Hematopoietic multipotent progenitor cell treated with erythropoietin and hydrocortisone succinate and interleukin-3 and kit ligand, for 4 days (in vitro differentiated cells): ENCODE measurements at regions not wholly inside any gene's neighbourhood (a gene's known extent, or its start where the extent isn't known, plus 50 kb on each side); places are given as distances from the start of the nearest gene placed in this dataset.

ENCODE experiments used
- DNase-seq: peaks from one replicate; pipeline ENCODE4 v3.0.0-alpha.2; 2015

DNA sequence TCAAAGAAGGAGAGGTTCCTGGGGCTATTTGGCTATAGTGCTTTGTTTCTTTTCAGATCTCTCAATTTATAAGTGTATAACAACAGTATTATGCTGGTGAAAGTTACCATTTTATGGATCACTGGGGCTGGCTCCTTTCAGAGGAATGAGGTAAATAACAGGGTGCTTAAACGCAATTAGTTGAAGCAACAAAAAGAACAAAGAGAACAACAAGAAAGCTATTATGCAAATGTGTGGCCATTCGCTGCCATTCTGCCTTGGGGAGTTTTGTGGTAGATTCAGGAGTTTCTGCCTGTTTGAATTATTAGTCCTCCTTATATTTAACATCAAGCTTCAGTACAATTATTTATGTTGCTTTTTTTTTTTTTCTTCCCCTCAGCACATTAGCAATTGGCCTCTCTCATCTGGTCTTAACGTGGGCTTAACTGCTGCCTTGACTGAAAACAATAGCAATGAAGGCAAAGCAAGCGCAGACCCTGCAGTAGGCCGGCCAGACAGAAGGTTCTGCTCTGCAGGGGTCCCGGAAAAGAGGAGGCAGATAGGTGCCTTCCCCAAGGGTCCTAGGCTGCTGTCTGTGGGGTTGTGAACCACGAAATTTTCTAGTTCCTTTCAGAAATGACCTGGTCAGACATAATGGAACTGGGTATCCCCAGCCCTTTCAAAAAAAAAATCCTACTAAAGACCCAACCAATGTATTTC lies 339.9 kb upstream of the PODXL start:
- DNase-seq = no peak

DNA sequence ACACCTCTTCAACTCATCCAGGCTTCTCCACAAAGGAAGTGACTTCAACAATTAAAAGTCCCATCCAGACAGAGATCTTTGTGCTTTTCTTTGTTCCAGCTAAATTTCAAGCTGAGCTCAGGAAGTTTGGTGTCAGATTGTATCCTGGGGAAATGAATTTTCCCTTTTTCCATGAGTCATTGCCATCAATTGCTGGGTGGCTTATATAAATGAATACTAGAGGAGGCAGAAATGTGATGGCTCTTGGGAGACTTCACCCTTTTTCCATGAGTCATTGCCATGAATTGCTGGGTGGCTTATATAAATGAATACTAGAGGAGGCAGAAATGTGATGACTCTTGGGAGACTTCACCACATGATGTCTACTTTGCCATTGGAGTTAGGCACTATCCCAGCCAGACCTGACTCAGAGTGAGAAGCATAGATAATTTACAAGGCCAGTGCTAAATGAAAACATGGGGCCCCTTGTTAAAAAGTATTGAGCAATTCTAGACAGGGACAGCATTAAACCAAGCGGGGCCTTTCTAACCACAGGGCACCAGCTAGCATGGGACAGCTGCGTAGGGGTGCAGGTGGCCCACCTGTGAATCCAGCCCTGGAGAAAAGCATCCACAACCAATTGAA lies 339.2 kb upstream of the PODXL start:
- DNase-seq = no peak

DNA sequence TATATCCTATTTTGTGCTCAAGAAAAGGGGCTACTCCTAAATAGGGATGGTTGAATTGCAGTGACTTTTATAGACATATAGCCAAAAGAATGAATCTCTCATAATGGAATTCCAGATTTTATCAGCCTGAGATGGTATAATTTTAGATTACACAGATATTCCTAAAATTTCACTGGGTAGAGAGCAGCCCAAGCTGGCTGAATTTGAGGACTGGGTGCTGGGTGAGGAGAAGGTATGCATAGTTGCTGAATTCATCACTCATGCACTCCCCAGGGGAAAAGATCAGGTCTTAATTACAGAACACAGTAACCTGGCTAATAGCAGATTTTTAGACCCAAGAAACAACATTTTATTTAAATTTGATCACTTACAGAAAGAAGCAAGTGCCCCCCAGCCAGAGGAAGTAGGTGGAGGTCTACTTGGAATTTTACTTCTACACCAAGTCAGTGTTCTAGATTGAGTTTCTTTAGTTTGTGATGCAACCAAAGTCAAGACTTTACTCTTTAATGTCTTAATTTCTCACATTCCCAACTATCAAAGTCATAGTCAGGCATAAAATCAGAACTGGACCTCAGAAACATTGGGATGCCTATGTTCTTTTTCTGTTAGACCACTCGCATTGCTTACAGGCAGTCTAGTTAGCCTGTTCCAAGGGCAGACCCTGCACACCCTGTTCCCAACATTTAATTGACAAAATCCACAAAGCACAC lies 337.4 kb upstream of the PODXL start:
- no peak for DNase-seq

DNA sequence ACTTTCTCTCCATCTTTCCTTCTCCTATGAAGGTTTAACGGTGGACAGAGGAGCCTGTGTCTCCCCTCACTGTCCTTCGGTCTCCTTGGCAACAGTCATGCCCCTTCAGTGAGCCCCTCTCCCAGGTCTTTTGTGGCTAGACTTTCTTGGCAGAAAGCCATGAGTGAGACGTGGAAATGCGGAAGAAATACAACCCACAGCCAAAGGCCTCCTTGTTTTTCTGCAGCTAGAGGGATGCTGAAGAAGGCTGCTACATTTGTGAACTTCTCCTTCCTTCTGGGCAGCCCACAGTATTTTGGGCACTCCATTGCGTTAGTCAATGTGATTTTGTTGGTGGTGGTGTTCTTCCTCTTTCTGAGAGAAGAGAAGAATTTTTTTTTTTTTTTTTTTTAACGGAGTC lies 333.7 kb upstream of the PODXL start:
- DNase-seq = peak; percentile 63

DNA sequence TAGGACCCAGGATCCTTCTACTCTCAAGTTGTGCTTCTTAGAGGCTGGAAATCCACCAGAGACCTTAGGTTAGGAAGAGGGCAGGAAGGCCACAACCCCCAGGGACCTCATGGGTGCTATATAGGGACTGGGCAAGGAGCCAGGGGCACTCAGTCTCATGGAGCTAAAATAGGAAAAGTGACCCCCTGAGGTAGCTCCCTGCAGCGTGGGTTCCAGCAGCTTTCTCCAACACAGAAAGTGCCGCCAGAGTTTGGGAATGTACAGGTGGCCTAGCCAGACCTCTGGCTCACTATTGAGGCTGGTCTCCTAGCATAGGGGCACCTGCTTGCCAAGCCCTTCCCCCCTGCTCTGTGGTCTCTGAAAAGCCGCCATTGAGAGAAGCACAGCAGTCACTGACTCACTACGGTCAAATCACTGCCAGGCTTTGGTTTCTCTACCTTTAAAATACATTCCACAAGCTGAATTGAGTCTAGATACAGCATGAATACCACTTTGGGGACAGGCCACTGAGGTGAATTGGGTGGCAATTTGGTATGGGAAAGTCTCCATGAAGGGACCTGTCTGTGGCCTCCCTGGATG lies 333.2 kb upstream of the PODXL start:
- DNase-seq = no peak

DNA sequence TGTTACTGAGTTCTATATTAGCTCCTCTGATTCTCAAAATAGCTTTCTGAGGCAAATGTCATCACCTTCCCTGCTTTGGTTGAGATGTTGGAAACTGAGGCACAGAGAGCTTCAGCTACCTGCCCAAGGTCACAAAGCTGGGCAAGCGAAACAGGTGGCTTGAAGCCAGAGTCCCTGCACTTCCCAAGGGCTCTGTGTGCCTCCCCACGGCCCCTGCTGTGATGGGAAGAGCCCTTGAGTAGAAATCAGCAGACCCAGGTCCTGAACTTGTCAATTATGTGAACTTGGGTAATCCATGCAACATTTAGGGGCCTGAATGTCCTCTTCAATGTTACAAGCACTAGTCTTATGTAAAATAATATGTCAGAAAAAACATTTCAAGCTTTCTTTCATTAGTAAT lies 327.3 kb upstream of the PODXL start:
- DNase-seq = no peak

DNA sequence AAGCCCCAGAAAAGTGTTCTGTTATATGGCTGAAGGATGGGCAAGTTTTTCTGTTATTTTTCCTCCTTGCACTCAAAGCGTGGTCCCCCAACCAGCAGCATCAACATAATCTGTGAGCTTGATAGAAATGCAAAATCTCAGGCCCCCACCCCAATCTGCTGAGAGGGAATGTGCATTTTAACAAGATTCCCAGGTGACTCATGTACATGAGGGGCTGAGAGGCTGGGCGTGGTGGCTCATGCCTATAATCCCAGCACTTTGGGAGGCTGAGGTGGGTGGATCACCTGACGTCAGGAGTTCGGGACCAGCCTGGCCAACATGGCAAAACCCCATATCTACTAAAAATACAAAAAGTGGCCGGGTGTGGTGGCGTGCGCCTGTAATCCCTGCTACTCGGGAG lies 326.8 kb upstream of the PODXL start:
- no peak for DNase-seq

DNA sequence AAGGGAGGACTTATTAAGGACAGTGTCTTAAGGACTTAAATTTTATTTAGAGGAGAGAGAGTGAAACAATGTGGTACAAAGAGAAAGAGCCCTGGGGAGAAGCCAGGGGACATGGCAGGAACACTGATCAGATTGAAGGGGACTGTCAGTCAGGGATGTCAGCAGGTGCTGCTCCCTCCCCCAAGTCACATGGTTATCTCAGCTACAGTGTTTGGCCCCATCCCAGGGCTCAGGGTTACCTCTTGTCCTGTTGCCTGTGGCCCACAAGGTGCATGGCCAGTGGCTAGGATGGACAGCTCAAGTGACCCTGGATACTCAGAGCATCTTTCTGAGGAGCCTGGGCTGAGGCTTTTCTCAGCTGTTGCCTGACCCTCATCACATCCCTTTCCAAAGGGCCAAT lies 325.9 kb upstream of the PODXL start:
- no peak for DNase-seq

DNA sequence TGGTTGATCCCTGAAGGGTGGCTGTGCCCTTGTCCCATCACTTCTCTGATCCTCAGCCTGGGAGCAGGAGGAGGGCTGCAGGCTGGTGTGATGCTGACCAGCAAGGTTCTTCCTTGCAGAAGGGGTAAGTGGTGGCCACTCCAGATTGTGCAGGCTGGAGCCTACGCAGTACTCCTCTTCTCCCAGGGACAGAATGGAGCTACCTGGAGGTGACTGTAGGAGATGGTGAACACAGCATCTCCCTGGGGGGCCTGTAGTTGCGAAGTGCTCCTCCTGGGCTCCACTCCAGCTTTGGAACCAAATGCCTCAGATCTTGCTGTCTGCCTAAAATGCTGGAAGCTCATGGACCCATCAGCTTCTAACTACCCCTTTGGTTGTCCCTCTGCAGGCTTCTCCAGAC lies 323.6 kb upstream of the PODXL start:
- DNase-seq = no peak

DNA sequence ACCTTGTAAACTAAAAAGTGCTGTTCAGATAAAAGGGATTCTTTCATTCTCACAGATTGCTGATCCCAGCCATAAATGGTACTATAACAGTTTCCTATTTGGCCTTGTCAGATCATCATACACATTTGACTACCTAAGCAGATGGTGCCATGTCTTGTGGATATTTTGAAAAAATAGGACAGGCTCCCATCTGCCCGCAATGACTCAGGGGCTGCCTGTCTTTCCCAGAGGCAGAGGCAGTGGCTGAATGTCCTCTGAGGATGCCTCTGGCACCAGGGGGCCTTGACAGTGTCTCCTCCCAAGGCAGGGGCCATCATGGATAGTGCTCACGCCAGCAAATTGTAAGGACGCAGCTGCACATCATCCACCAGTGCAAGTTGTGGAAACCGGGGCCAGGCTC lies 323.0 kb upstream of the PODXL start:
- DNase-seq = no peak

DNA sequence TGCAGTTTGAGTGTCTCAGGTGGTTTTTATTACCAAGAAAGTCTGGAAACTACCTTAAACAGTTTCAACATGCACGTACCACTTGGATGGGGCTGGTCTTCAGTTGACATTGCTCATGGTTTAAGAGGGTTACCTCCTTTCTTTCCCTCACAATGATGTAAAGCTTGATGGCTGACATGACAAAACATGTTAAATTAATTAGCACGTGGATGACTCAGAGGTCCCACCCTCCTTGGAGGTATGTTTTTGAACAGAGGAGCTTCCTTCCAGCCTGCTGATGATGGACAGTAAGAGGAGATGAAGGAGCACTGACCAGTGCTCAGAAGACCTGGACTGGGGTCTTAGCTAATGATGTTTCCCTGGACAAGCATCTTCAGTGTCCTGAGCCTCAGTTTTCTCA lies 322.3 kb upstream of the PODXL start:
- no peak for DNase-seq

DNA sequence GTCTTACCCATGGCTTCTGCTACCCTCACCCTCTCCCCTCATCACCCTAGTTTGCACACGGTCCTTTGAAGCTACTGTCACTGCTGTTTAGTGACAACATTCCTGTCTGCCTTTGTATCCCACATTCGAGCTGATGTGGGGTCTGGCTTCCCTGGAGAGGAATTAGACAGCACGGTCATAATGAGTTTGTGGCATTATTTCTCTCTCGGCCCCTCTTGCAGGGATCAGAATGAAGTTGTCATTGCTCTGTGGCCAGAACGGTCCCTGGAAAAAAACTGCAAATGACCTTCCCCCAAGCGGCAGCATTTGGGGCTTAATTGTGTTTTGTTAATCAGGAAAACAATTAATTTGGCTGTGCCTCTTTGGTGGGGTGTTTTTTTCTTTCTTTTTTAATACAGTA lies 317.2 kb upstream of the PODXL start:
- DNase-seq = no peak

DNA sequence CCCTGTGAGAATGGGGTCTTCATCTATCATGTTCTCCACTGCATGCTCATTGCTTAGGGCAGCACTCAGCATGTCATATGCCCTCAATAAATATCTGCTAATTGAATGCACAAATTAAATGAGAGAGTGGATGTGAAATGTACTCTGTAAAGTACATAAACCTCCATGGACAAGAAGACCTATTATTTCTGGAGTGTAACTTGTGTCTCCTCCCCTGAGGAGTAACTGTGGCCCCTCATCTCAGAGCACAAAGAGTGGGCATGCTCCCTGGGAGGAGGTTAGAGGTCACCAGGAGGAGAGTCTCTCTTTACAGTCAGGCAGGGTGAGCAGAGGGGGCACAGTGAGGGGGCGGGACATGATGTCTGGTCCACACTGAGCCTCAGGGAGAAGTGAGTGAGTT lies 313.6 kb upstream of the PODXL start:
- DNase-seq = no peak

DNA sequence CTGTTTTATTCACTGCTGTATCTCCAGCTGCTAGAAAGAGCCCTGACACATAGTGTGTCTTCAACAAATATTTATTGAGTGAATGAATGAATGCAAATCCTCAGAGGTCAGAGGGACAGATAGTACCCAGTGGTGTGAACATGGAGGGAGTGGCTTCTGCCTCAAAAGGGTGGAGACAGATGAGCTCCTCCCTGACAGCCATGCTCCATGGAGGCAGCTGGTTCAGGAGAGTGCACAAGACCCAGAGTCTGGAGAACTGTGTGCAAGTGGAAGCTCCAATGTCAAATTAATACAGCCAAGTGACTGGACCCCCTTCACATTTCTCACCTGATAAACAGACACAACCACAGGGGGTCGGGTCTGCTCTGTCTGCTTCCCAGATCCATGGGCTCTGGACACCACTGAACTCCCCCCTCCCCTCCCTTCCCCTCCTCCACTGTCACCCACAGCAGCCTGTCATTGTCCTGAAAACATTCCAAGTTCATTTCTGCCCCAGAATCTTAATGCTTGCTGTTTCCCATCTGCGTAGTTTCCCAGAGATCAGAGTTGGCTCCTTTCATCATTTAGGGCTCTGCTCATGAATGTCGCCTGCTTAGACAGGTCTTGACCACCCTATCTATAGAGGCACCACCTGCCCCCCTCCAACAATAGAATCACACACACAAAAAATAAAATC lies 312.9 kb upstream of the PODXL start:
- no peak for DNase-seq

DNA sequence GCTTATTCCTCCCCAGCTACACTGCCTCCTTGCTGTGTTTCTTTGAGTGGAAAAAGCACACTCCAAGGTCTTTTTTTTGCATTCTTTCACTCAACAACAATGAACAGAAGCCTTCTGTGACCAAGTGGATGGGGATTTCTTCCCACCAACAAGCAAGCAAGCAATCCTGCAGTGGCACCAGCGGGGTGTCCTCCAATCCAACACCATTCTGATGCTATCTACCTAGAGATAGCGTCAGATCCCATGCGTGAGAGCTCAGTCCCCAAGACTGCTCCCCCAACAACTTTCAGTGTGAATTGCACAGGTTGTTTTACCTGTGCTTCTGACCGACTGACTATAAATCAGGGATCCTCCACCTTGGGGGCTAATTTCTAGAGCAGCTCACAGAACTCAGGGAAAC lies 311.0 kb upstream of the PODXL start:
- DNase-seq = no peak

DNA sequence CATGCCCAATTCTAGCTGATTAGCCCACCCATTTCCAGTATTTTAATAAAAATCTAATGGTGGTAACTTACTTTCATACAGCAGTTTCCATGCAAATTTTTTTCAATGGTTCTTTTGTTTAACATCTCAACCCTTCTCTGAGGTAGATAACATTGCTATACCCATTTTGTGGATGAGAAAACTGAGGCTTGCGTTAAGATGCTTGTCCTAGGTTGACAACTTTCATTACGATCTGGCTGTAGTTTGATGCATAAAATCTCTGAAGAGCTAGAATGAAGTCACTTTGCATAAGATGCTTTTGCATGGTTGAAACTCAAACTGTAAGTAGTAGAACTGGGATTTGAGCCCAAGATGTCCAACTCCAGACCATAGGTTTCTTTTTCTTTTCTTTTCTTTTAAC lies 309.5 kb upstream of the PODXL start:
- DNase-seq = no peak

DNA sequence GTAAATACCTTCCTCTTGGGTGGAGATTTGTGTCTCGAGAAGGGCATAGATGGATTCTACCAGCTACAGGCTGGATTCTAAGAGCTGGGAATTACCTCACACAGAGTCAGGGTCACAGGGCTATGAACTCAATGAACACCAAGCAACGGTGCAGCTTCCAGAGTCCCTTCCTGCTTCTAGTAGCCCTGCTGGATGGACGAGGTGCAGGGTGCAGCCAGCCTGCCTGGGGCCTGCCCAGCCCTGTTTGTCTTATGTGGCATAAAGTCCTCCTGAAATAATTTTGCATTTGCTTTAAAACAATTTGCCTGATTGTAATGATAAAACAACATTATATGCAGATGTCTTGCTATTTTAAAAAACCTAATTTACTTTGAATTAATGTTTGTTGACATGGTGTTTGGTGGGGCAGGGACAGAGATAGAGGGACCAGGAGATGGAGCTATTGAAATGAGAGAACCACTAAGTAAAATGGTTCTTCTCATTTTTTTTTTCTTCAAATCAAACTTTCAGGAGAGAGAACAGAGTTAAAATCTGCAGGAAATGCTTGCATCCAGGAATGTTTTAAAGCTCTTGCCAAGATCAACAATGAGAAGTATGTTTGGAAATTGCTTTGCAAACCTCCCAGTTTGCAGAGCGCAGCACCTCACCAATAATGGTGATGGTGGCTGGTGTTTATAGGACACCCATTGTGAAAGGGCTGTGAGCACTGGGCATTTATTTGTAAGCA lies 305.4 kb upstream of the PODXL start:
- no peak for DNase-seq

DNA sequence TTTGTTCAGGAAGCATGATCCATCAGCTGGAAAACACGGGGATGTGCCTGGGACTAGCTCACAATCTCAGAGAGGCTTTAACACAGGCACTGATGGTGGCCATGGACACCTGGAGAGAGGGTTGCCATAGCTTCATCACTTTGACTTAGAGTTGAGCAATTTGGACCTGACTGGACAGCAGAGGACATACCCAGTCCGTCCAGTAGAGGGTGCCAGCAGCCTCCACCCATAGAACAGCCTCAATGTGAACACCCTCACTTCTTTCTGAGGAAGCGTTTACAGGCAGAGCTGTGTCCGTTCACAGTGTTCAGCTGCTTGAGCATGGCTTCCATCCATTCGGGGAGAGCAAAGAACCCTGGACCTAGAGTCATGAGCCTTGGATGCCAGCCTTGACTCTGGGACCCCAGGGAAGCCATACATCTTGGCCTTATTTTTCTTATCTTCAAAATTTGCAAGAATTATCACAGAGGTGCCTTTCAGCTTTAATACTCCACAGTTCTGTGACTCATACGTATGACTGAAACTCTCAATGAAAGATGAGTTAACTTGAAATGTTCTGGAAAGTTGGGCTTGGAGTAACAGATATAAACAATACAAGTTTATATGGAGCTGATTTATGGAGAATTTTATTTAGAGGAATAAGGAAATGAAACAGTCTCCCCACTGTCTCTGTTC lies 302.9 kb upstream of the PODXL start:
- peak; percentile 68 for DNase-seq

DNA sequence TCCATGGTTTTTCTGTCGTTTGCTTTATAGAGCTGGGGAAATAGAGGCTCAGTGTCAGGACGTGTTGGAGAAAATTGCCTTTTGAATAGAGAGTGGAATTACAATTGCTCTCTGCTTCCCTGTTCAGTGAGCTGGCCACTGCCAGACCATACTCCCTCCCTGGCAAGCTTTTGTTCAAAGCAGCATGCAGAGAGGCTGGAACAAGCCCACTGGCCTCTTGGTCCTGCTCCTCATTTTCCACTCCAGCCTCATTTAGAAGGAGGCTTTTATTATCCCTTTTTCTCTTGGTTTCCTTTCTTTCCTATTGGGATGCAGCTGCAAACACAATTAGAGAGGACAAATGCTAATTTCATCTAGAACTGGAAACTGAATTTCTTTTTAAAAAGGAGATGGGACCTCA lies 302.2 kb upstream of the PODXL start:
- no peak for DNase-seq

DNA sequence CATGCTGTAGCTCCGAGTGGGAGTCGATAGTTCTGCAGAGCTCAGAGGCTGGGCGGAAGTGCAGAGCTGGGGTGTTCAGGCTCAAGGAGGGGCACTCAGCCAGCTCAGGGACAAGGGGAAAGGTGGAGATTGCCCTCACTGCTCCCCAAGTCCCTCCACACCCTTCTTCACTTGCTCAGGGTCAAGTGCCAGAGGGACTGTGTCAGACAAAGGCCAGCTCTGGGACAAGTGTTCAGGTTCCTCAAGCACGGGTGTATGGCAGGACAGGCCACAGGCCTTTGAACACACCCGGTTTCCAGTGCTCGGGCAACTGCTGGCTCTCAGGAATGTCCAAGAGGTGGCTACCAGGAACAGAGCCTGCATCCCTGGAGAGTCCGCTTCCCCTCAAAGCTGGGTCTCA lies 293.0 kb upstream of the PODXL start:
- DNase-seq = no peak

DNA sequence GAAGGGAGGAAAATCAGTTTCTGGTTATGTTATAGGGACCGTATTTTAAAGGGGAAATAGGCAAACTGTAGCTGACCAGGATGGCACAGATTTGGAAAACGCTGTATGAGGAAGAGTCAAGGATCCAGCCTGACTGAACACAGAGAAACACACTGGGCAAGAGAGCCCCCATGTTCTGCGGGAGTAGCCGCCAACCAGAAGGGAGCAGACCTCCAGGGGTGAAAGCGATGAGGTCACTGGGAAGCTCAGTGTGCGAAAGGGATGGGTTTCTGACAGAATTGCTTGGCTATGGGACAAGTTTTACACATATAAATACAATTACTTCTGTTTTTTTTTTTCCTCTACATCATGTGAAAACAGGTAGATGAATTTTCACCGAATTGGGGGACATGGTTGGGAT lies 291.6 kb upstream of the PODXL start:
- no peak for DNase-seq

DNA sequence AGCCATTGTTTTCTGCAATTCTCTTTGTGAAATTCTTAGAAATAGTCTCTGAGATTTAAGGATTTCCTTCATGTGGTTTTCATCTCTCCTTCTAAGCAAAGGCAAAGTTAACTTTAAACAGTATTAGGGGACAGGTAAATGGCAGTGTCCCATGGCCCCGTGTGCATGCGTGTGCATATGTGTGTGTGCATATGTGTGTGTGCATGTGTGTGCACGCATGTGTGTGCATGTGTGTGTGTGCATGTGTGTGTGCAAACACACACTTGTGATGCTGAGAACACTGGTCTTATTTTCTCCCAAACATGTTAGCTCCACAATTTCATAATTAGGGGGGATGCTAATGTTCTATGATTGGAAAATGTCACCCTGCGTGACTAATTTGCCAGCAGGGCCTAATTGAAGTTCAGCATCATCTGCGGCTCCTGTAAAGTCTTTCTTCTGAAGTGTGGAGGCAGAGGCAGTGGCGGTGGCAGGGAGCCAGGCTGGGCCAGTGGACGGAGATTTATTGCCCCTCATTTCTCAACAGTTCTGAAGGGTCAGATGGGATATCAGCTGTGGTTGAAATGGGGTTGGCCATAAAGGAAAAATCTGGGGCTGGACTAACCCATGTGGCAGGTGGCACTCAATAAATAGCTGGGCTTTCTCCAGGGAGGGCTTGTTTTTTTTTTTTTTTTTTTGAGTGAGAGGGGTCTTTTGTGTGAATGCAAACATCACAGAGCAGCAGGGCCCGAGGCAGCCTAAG lies 289.3 kb upstream of the PODXL start:
- DNase-seq = no peak
